Heart right ventricle (tissue), 16 donors: ENCODE measurements at regions not wholly inside any gene's neighbourhood (a gene's known extent, or its start where the extent isn't known, plus 50 kb on each side); places are given as distances from the start of the nearest gene placed in this dataset.

Experiments used
- ATAC-seq, 8 donors: fragments of 200-7000 bp; cut with Tn5 transposase; one replicate each; pipeline ENCODE4 v1.9.1; 2020; ENCODE audit warnings: mild to moderate bottlenecking in 8 of 8, moderate library complexity in 8 of 8, moderate number of reproducible peaks in 1 of 8
- DNase-seq, 2 donors: peaks; one replicate each; pipeline ENCODE4 v3.0.0-alpha.2; 2020
- H3K27ac ChIP-seq, 10 donors: fragments of 200-600 bp; sonication (generic) in 2 of 10; one replicate each; pipeline versions ENCODE4 v1.5.0 to v1.8.0; 2020 to 2022; ENCODE audit warnings: mild to moderate bottlenecking in 3 of 10
- H3K27me3 ChIP-seq, 7 donors: fragments of 200-600 bp; one replicate each; pipeline ENCODE4 v1.8.0; 2021 to 2022; ENCODE audit warnings: mild to moderate bottlenecking in 2 of 7
- H3K36me3 ChIP-seq, 9 donors: fragments of 200-600 bp; sonication (generic) in 1 of 9; one replicate each; pipeline versions ENCODE4 v1.5.0 to v1.8.0; 2020 to 2022; ENCODE audit warnings: mild to moderate bottlenecking in 2 of 9
- H3K4me1 ChIP-seq, 9 donors: fragments of 200-600 bp; sonication (generic) in 1 of 9; one replicate each; pipeline versions ENCODE4 v1.5.0 to v1.8.0; 2020 to 2022; ENCODE audit warnings: mild to moderate bottlenecking in 4 of 9
- H3K4me3 ChIP-seq, 10 donors: fragments of 200-600 bp; sonication (generic) in 2 of 10; one replicate each; pipeline versions ENCODE4 v1.5.0 to v1.8.0; 2020 to 2022; ENCODE audit warnings: mild to moderate bottlenecking in 7 of 10, moderate library complexity in 2 of 10
- H3K9me3 ChIP-seq, 11 donors: fragments of 200-600 bp in 10 of 11; sonication (generic) in 2 of 11; one replicate each; pipeline versions ENCODE4 v1.5.0 to v1.8.0; 2013 to 2022; ENCODE audit warnings: mild to moderate bottlenecking in 2 of 11, control low read depth in 1 of 11, moderate library complexity in 1 of 11
- CTCF ChIP-seq, 9 donors: fragments of 200-600 bp; sonication (generic) in 2 of 9; IDR thresholded peaks; one replicate each; pipeline versions ENCODE4 v1.5.0 to v1.8.0; 2021 to 2022; ENCODE audit warnings: antibody characterized with exemption in 9 of 9, mild to moderate bottlenecking in 5 of 9, moderate library complexity in 1 of 9
- WGBS, 2 donors: extraction: QIAGEN DNeasy Blood & Tissue Kit; methylation state at CpG; one replicate each; pipeline ENCODE4 v1.1.7; 2013; ENCODE audit warnings: inconsistent platforms in 1 of 2; 5-methylcytosine and 5-hydroxymethylcytosine counted together
- intact Hi-C, 10 donors: fragments of 100-400 bp; cut with DNase I; formaldehyde crosslinking; loops; one replicate each; pipeline versions ENCODE4 v1.11.1 to v1.14.2; 2022
- donor health status: Arrhythmogenic right ventricular cardiomyopathy.
- donor health status: ischemic (EF 13 %, LVEDD 7.1; RV severe dilation, severe dysfunction).
- donor health status: healthy with polysubstance abuse.
- donor health status: DM: no; HTN: yes; CAD: no.
- donor health status: DM: no; HTN: no; CAD: no.
- donor health status: ischemic (EF 25% LVEDD 6.9; RV normal size, moderate dysfunction).
- donor health status: ischemic (EF 25% LVEDD 5.7; RV mildly dilated, moderate dysfunction).
- donor health status: healthy.
- donor health status: DM: yes; HTN: yes; CAD: no.
- donor health status: Ischemic cardiomyopathy.
- donor health status: ischemic (EF 35%, LVEDD 5.7; RV mildly dilated, moderate dysfunction).
- donor health status: nonischemic (EF 11% LVEDD 7.7; RV severe dilation, severe dysfunction).
- donor health status: DM: yes; HTN: yes; CAD: no.
- donor health status: PGD.
- donor health status: ischemic (EF 29% LVEDD 5.4; RV normal size, mild dysfunction).
- donor health status: nonischemic (EF 23%, LVEDD 6.1; RV moderate dilation, normal function).

GRCh38 chr3:106371971-106372805 lies 503.4 kb upstream of the CBLB start:
- intact Hi-C loops: no loop called here

GRCh38 chr3:106372806-106373190 lies 504.0 kb upstream of the CBLB start:
- no peak for ATAC-seq
- intact Hi-C loops: no loop called here
- Histone ChIP-seq H3K4me3 (no peak overlapping the region), H3K4me1 (no peaks in the 10 kb centered on the region), H3K27ac (no peak overlapping the region), H3K9me3 (no peaks in the 10 kb centered on the region), H3K36me3 (no peaks in the 10 kb centered on the region), H3K27me3 (no peaks in the 10 kb centered on the region)
- no peak for DNase-seq
- 80 to 89% methylated on average over 1 of the region's 1 CpG for WGBS, 2 donors
- TF ChIP-seq CTCF (IDR thresholded peaks at IDR 0.05): no peak

More at GRCh38 chr3:106371971-106372805, 503.4 kb upstream of the CBLB start:
- Histone ChIP-seq H3K36me3 (no peaks in the 10 kb centered on the region), H3K27ac (no peak overlapping the region), H3K4me3 (no peak overlapping the region), H3K27me3 (no peaks in the 10 kb centered on the region), H3K4me1 (no peaks in the 10 kb centered on the region), H3K9me3 (no peaks in the 10 kb centered on the region)
- no peak for TF ChIP-seq CTCF (IDR thresholded peaks at IDR 0.05)
- WGBS, 2 donors: 62 to 74% methylated on average over 1 of the region's 1 CpG
- DNase-seq: no peak
- no peak for ATAC-seq

- H3K36me3 ChIP-seq: no peaks in the 10 kb centered on the region
- ATAC-seq (no peak), DNase-seq (no peak)
- intact Hi-C loops: no loop called here
- no peaks in the 10 kb centered on the region for H3K9me3 ChIP-seq
- H3K27ac ChIP-seq: no peak overlapping the region
- no peaks in the 10 kb centered on the region for H3K27me3 ChIP-seq
- 87 to 92% methylated on average over 5 of the region's 5 CpGs for WGBS, 2 donors
- no peak for TF ChIP-seq CTCF (IDR thresholded peaks at IDR 0.05)
- no peaks in the 10 kb centered on the region for H3K4me1 ChIP-seq
- no peak overlapping the region for H3K4me3 ChIP-seq
These were observed 507.3 kb upstream of the CBLB start for GRCh38 chr3:106376016-106376570.

GRCh38 chr3:106379251-106379750 lies 510.5 kb upstream of the CBLB start:
- intact Hi-C loops: no loop called here
- Histone ChIP-seq H3K27ac (no peak overlapping the region), H3K36me3 (no peaks in the 10 kb centered on the region), H3K4me1 (no peaks in the 10 kb centered on the region), H3K4me3 (no peak overlapping the region), H3K9me3 (no peaks in the 10 kb centered on the region), H3K27me3 (no peaks in the 10 kb centered on the region)
- DNase-seq (no peak), ATAC-seq (no peak)
- 63 to 64% methylated on average over 6 of the region's 6 CpGs for WGBS, 2 donors
- no peak for TF ChIP-seq CTCF (IDR thresholded peaks at IDR 0.05)
